Gastroesophageal sphincter (tissue), 4 donors: ENCODE measurements at regions not wholly inside any gene's neighbourhood (a gene's known extent, or its start where the extent isn't known, plus 50 kb on each side); places are given as distances from the start of the nearest gene placed in this dataset.
A peak's percentile ranks its signal among the peaks of the same experiment; 100 is the strongest.

Experiments used
- ATAC-seq: fragments of 150-250 bp; one replicate; pipeline ENCODE4 v1.9.1; 2016; ENCODE audit warnings: mild to moderate bottlenecking, moderate library complexity
- H3K27ac ChIP-seq, 4 donors: fragments of 200-600 bp; sonication (generic) in 3 of 4; 1 replicate in 3 of 4; 2 replicates in 1 of 4; pipeline ENCODE4 v1.5.1; 2016 to 2019
- H3K27me3 ChIP-seq: fragments of 200-600 bp; sonication (generic); one replicate; pipeline ENCODE4 v1.5.1; 2019
- H3K36me3 ChIP-seq, 2 donors: fragments of 200-600 bp; sonication (generic); one replicate each; pipeline ENCODE4 v1.5.1; 2019; ENCODE audit warnings: control low read depth in 1 of 2
- H3K4me1 ChIP-seq, 3 donors: fragments of 200-600 bp; sonication (generic); 1 replicate in 2 of 3; 2 replicates in 1 of 3; pipeline ENCODE4 v1.5.1; 2016 to 2019; ENCODE audit warnings: control low read depth in 2 of 3
- H3K4me3 ChIP-seq, 2 donors: fragments of 200-600 bp; sonication (generic); one replicate each; pipeline ENCODE4 v1.5.1; 2019; ENCODE audit warnings: mild to moderate bottlenecking in 1 of 2, moderate library complexity in 1 of 2
- H3K9me3 ChIP-seq, 3 donors: fragments of 200-600 bp; sonication (generic); one replicate each; pipeline ENCODE4 v1.5.1; 2017 to 2019; ENCODE audit warnings: control low read depth in 2 of 3
- EP300 ChIP-seq: sonication (generic); formaldehyde crosslinking; IDR thresholded peaks from one replicate; pipeline ENCODE4 v1.6.1; 2017; ENCODE audit warnings: antibody characterized with exemption, mild to moderate bottlenecking
- POLR2A ChIP-seq, 2 donors: fragments of 450-650 bp; IDR thresholded peaks; one replicate each; pipeline ENCODE4 v1.6.1; 2017; ENCODE audit warnings: antibody characterized with exemption in 2 of 2, mild to moderate bottlenecking in 2 of 2, moderate library complexity in 1 of 2
- POLR2AphosphoS5 ChIP-seq: sonication (generic); formaldehyde crosslinking; IDR thresholded peaks from one replicate; pipeline ENCODE4 v1.6.1; 2017; ENCODE audit warnings: antibody characterized with exemption
- WGBS, 2 donors: methylation state at CpG; one replicate each; pipeline ENCODE4 v1.1.5; 2018; ENCODE audit warnings: low coverage in 1 of 2; 5-methylcytosine and 5-hydroxymethylcytosine counted together
- small RNA-seq, 4 donors: library from RNA; depleted of rRNA; stranded (forward); fragments of <200 nt; gene quantifications; one replicate each; pipeline ENCODE3, GENCODE V24; 2016
- TF ChIP-seq, protein P1 (sequence below), 4 experiments: fragments of 200-600 bp in 2 of 4; fragments of 450-650 bp in 2 of 4; sonication (generic) in 1 of 4; IDR thresholded peaks; one replicate each; pipeline ENCODE4 v1.5.1; 2017 to 2019; ENCODE audit warnings: antibody characterized with exemption in 4 of 4, mild to moderate bottlenecking in 2 of 4, moderate library complexity in 2 of 4

DNA sequence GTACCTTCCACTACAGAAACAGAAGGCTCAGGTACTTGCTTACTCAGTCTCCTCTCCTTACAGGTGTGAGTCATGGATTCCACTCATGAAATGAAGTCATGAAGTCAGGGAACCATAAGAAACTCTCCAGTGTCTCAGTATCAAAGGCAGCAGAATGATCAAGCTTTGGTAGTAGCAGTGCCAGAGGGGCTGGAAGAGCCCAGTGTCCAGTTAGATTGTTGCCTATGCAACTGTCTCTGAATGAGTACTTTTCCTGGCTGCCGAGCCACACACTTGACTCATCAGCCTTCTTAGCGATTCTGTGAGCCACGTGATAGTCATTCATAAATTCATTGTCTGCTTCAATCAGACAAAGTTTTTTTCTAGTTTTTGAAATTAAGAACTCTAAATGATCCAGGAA lies 52.2 kb upstream of the DTNBP1 start:
- no peak overlapping the region for H3K4me3 ChIP-seq
- H3K4me1 ChIP-seq = peaks cover 0 to 5% (median 0%) of the 10 kb centered on the region in 3 donors
- no peak for ATAC-seq
- H3K36me3 ChIP-seq = no peaks in the 10 kb centered on the region
- TF ChIP-seq EP300 = no peak
- TF ChIP-seq POLR2A (IDR thresholded peaks at IDR 0.05) = no peak
- no peak for TF ChIP-seq POLR2AphosphoS5
- TF ChIP-seq, protein P1, sequence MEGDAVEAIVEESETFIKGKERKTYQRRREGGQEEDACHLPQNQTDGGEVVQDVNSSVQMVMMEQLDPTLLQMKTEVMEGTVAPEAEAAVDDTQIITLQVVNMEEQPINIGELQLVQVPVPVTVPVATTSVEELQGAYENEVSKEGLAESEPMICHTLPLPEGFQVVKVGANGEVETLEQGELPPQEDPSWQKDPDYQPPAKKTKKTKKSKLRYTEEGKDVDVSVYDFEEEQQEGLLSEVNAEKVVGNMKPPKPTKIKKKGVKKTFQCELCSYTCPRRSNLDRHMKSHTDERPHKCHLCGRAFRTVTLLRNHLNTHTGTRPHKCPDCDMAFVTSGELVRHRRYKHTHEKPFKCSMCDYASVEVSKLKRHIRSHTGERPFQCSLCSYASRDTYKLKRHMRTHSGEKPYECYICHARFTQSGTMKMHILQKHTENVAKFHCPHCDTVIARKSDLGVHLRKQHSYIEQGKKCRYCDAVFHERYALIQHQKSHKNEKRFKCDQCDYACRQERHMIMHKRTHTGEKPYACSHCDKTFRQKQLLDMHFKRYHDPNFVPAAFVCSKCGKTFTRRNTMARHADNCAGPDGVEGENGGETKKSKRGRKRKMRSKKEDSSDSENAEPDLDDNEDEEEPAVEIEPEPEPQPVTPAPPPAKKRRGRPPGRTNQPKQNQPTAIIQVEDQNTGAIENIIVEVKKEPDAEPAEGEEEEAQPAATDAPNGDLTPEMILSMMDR (IDR thresholded peaks at IDR 0.05) = no peak
- no peak overlapping the region for H3K27ac ChIP-seq
- WGBS, 2 donors = 80 to 94% methylated on average over 3 of the region's 3 CpGs
- H3K27me3 ChIP-seq = no peaks in the 10 kb centered on the region
- peaks cover 0 to 9% (median 0%) of the 10 kb centered on the region in 3 donors for H3K9me3 ChIP-seq

DNA sequence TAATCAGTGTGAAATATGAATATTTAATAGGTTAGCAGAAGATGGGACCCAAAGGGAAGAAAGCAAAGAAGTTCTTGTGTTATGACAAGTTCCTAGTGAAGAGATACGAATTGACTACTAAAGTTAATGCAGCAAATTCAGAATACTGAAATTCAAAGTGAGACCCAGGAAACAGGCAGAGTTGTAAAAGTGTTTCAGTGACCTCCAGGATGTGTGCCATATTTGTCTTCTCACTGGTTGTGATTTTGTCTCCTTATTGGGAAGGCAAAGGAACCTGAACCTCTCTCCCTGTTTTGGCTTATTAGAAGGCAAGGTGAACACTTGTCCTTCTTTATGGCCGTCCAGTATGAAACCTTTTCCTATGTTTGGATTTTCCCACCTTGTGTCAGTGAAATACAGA lies 51.8 kb upstream of the DTNBP1 start:
- H3K27me3 ChIP-seq = no peaks in the 10 kb centered on the region
- TF ChIP-seq POLR2AphosphoS5 (no peak), EP300 (no peak), POLR2A (IDR thresholded peaks at IDR 0.05) (no peak)
- TF ChIP-seq, protein P1 (IDR thresholded peaks at IDR 0.05) = no peak
- 91 to 100% methylated on average over 1 to 2 of the region's 2 CpGs for WGBS, 2 donors
- no peak overlapping the region for H3K4me3 ChIP-seq
- no peak for ATAC-seq
- peaks cover 0 to 9% (median 0%) of the 10 kb centered on the region in 3 donors for H3K9me3 ChIP-seq
- no peak overlapping the region for H3K27ac ChIP-seq
- no peaks in the 10 kb centered on the region for H3K36me3 ChIP-seq
- H3K4me1 ChIP-seq = peaks cover 0 to 5% (median 0%) of the 10 kb centered on the region in 3 donors

DNA sequence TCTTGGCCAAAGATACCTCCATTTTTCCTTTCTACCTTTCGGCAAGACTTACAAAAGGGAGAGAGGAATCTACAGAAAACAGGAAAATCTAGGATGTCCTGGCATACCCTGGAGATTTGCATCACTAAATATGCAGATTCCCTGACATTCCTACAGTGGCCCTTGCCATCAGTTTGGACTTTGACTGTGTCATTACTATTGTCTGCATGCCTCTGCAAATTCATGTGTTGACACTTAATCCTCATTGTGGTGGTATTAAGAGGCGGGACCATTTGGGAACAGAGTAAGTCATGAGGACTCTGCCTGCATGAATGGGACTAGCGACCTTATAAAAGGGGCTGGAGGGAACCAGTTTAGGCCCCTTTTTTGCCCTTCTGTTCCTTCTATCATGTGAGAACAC lies 50.5 kb upstream of the DTNBP1 start:
- Histone ChIP-seq H3K9me3 (peaks cover 0 to 9% (median 0%) of the 10 kb centered on the region in 3 donors), H3K27ac (no peak overlapping the region), H3K4me3 (no peak overlapping the region), H3K27me3 (no peaks in the 10 kb centered on the region), H3K36me3 (no peaks in the 10 kb centered on the region), H3K4me1 (peaks cover 0 to 5% (median 0%) of the 10 kb centered on the region in 3 donors)
- TF ChIP-seq, protein P1 (IDR thresholded peaks at IDR 0.05) = no peak
- TF ChIP-seq POLR2AphosphoS5 = no peak
- TF ChIP-seq POLR2A (IDR thresholded peaks at IDR 0.05) = no peak
- no peak for TF ChIP-seq EP300
- no peak for ATAC-seq
- WGBS, 2 donors = 100% methylated on average over 1 to 2 of the region's 3 CpGs

DNA sequence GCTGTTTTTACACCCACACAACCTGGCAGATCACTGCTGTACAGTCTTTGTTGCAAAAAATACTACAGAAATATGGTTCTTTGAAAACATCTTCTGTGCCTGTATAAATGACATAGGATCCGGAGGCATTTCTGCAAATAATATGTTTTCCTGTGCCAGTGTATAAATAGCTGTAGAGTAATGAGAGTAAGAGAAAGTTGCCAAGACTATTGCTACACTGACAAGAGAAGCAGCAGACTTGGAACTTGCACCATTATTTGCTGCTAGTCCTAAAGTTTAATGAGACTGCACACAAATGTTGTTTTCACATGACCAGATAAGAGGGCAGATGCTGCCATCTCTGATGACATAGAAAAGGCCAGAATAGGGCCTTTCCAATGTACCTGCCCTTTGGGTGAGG lies 50.0 kb upstream of the DTNBP1 start:
- no peaks in the 10 kb centered on the region for H3K27me3 ChIP-seq
- no peak for ATAC-seq
- TF ChIP-seq POLR2A (IDR thresholded peaks at IDR 0.05) = no peak
- peak; percentile 16 for TF ChIP-seq POLR2AphosphoS5
- no peaks in the 10 kb centered on the region for H3K36me3 ChIP-seq
- peaks cover 0 to 9% (median 0%) of the 10 kb centered on the region in 3 donors for H3K9me3 ChIP-seq
- 9 to 23% methylated on average over 1 of the region's 1 CpG for WGBS, 2 donors
- no peak overlapping the region for H3K4me3 ChIP-seq
- no peak overlapping the region for H3K27ac ChIP-seq
- H3K4me1 ChIP-seq = peaks cover 0 to 5% (median 0%) of the 10 kb centered on the region in 3 donors

Small RNA genes in the stretch of these regions (small RNA-seq; reads per million reads assigned to genes)
- 0 reads per million in 4 donors for gene AL365265.1
